BJ (cell line): ENCODE measurements at regions not wholly inside any gene's neighbourhood (a gene's known extent, or its start where the extent isn't known, plus 50 kb on each side); places are given as distances from the start of the nearest gene placed in this dataset.

Experiments used
- CTCF ChIA-PET: fragments of 350-600 bp; formaldehyde crosslinking; extraction: SDS; loops from one replicate; lab custom pipeline; 2021; ENCODE audit warnings: antibody characterized with exemption, inconsistent platforms; lab: Yijun Ruan, JAX
- POLR2A ChIA-PET: fragments of 300-600 bp; sonication (Branson Sonifier 250); formaldehyde crosslinking; extraction: SDS; loops from one replicate; lab custom pipeline; 2021; ENCODE audit warnings: antibody characterized with exemption; lab: Charles Lee
- DNase-seq: peaks from one replicate; pipeline ENCODE4 v3.0.0-alpha.2; 2011; ENCODE audit warnings: low read depth
- H3K27me3 ChIP-seq: 2 replicates; pipeline ENCODE4 v1.6.0; 2011; ENCODE audit warnings: low read length; ENCODE audit not compliant: control insufficient read depth, insufficient read depth
- H3K36me3 ChIP-seq: 2 replicates; pipeline ENCODE4 v1.5.1; 2011; ENCODE audit warnings: low read length; ENCODE audit not compliant: control insufficient read depth, insufficient read depth
- H3K4me3 ChIP-seq: 2 replicates; pipeline ENCODE4 v1.5.1; 2011; ENCODE audit warnings: low read depth, mild to moderate bottlenecking, control low read depth, low read length
- CTCF ChIP-seq: IDR thresholded peaks from 2 replicates; pipeline ENCODE4 v1.5.1; 2011; ENCODE audit warnings: low read depth, mild to moderate bottlenecking, control low read depth, inconsistent platforms, low read length, moderate library complexity; ENCODE audit not compliant: insufficient read depth

GRCh38 chr7:115734641-115735040 is 295.9 kb downstream of the TFEC start:
- TF ChIP-seq CTCF, result no peak
- H3K27me3 ChIP-seq, result no peaks in the 10 kb centered on the region
- no peaks in the 10 kb centered on the region for H3K36me3 ChIP-seq
- POLR2A ChIA-PET, result no interaction called here
- no peak for DNase-seq
- CTCF ChIA-PET, result no interaction called here
- no peak overlapping the region for H3K4me3 ChIP-seq

GRCh38 chr7:115731796-115732471 is 298.6 kb downstream of the TFEC start:
- TF ChIP-seq CTCF, result no peak
- CTCF ChIA-PET, result no interaction called here
- no peaks in the 10 kb centered on the region for H3K27me3 ChIP-seq
- H3K4me3 ChIP-seq, result no peak overlapping the region
- no peak for DNase-seq
- no peaks in the 10 kb centered on the region for H3K36me3 ChIP-seq
- POLR2A ChIA-PET, result no interaction called here

- Histone ChIP-seq H3K4me3 (no peak overlapping the region), H3K36me3 (no peaks in the 10 kb centered on the region), H3K27me3 (no peaks in the 10 kb centered on the region)
- no peak for TF ChIP-seq CTCF
- CTCF ChIA-PET, result no interaction called here
- no peak for DNase-seq
- POLR2A ChIA-PET, result no interaction called here
These were observed 302.0 kb downstream of the TFEC start for GRCh38 chr7:115728518-115728917.

DNA sequence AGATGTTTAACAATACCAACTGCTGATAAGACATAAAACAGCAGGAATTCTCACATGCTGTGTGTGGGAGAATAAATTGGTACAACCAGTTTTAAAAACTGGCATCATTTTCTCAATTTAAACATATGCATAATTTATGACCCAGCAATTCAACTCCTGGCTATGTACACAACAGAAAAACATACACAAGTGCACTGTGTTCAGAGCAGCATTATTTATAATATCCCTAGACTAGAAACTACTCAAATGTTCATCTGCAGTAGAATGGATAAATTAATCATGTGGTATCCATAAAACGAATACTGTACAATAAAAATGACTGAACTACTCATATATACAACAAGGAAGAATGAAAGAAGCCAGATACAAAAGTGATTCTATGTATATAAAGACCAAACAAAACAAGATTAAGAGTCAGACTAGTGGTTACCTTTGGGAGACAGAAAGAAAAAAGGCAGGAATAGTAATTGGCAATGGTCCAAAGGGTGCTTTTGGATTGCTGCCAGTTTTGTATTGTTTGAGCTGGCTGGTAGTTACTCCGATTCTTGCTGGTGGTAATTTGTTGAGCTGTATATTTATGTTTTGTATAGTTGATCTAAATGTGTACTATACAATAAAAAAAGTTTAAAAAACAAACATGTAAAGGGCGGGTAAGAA is 306.0 kb downstream of the TFEC start:
- CTCF ChIA-PET, result interaction anchor here (1.8 kb wide), 1 partner anchor 17 kb away, joined by 8 read pairs; no protein-coding TSS in a partner anchor
- POLR2A ChIA-PET, result no interaction called here
- TF ChIP-seq CTCF, result no peak

DNA sequence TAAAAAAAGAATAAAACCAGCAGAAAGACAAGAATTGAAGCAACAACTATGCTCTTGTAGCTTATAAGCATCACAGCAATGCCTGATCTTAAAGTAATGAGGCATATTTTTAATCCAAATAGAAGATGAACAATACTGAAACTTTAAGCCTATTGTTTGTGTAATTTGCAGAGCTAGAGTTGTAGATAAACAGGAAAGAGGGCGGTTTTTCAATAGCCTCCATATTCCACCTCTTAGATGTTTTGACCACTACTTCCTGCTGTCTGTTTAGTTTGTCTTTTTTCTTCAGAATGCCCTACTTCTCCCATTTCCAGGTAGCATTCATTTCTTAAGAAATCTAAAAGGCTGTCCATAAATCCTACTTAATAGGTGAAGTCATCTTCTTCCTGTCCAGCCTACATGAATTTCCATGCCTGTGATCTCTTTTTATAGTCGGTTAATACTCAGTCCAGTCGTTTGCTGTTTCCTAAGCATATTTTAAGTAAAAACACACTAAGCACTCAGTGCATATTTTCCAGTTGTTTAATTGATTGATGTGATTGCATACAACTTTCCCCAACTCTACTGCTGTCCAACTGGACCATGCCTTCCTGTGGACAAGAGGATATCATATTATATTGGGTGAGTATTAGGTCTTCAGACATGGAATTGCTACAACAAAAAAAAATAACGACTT is 308.1 kb downstream of the TFEC start:
- Histone ChIP-seq H3K27me3 (no peaks in the 10 kb centered on the region), H3K4me3 (no peak overlapping the region), H3K36me3 (no peaks in the 10 kb centered on the region)
- no peak for DNase-seq
- CTCF ChIA-PET, result interaction anchor here (0.6 to 0.9 kb wide), 2 partner anchors 16 to 20 kb away, joined by 3 to 5 read pairs; no protein-coding TSS in a partner anchor
- no peak for TF ChIP-seq CTCF
- POLR2A ChIA-PET, result no interaction called here

More for the DNA sequence above, 306.0 kb downstream of the TFEC start:
- H3K27me3 ChIP-seq, result no peaks in the 10 kb centered on the region
- no peaks in the 10 kb centered on the region for H3K36me3 ChIP-seq
- DNase-seq, result no peak
- H3K4me3 ChIP-seq, result no peak overlapping the region
